ENCODE measurements at regions not wholly inside any gene's neighbourhood (a gene's known extent, or its start where the extent isn't known, plus 50 kb on each side); places are given as distances from the start of the nearest gene placed in this dataset.

- no peak overlapping the region for H3K4me3 ChIP-seq
- DNase-seq (ENCODE audit: low spot score in 2 of 2): no peak
- H3K9me3 ChIP-seq: no peaks in the 10 kb centered on the region
- WGBS: 51% methylated on average over 4 of the region's 4 CpGs
- TF ChIP-seq POLR2AphosphoS5 (IDR thresholded peaks at IDR 0.05) (no peak), POLR2A (IDR thresholded peaks at IDR 0.05) (no peak), CTCF (IDR thresholded peaks at IDR 0.05) (no peak), EP300 (IDR thresholded peaks at IDR 0.05) (no peak)
- no peaks in the 10 kb centered on the region for H3K36me3 ChIP-seq
- no peaks in the 10 kb centered on the region for H3K27me3 ChIP-seq
- no peaks in the 10 kb centered on the region for H3K4me1 ChIP-seq
- H3K27ac ChIP-seq: no peak overlapping the region
Observed at GRCh38 chr11:127454856-127455255, 454.3 kb upstream of the KIRREL3 start.

- 87% methylated on average over 5 of the region's 5 CpGs for WGBS
- Histone ChIP-seq H3K27ac (no peak overlapping the region), H3K36me3 (no peaks in the 10 kb centered on the region), H3K4me3 (no peak overlapping the region), H3K27me3 (no peaks in the 10 kb centered on the region), H3K4me1 (no peaks in the 10 kb centered on the region), H3K9me3 (no peaks in the 10 kb centered on the region)
- TF ChIP-seq CTCF (IDR thresholded peaks at IDR 0.05) (no peak), POLR2A (IDR thresholded peaks at IDR 0.05) (no peak), POLR2AphosphoS5 (IDR thresholded peaks at IDR 0.05) (no peak)
- DNase-seq (ENCODE audit: low spot score in 2 of 2): no peak
Observed at GRCh38 chr11:127452533-127452932, 452.0 kb upstream of the KIRREL3 start.

GRCh38 chr11:127451861-127452260 lies 451.3 kb upstream of the KIRREL3 start:
- Histone ChIP-seq H3K4me3 (no peak overlapping the region), H3K36me3 (no peaks in the 10 kb centered on the region), H3K9me3 (no peaks in the 10 kb centered on the region), H3K4me1 (no peaks in the 10 kb centered on the region), H3K27me3 (no peaks in the 10 kb centered on the region), H3K27ac (no peak overlapping the region)
- TF ChIP-seq CTCF (IDR thresholded peaks at IDR 0.05): no peak
- no peak for TF ChIP-seq POLR2AphosphoS5 (IDR thresholded peaks at IDR 0.05)
- no peak for TF ChIP-seq POLR2A (IDR thresholded peaks at IDR 0.05)
- no peak for DNase-seq (ENCODE audit: low spot score in 2 of 2)
- 70% methylated on average over 8 of the region's 9 CpGs for whole genome bisulfite sequencing

- no peak for TF ChIP-seq POLR2A (IDR thresholded peaks at IDR 0.05)
- TF ChIP-seq POLR2AphosphoS5 (IDR thresholded peaks at IDR 0.05): no peak
- TF ChIP-seq EP300 (IDR thresholded peaks at IDR 0.05): no peak
- no peak for TF ChIP-seq CTCF (IDR thresholded peaks at IDR 0.05)
- Histone ChIP-seq H3K27me3 (no peaks in the 10 kb centered on the region), H3K4me1 (no peaks in the 10 kb centered on the region), H3K4me3 (no peak overlapping the region), H3K9me3 (no peaks in the 10 kb centered on the region), H3K27ac (no peak overlapping the region), H3K36me3 (no peaks in the 10 kb centered on the region)
- WGBS: 79% methylated on average over 10 of the region's 10 CpGs
- DNase-seq (ENCODE audit: low spot score in 2 of 2): no peak
Observed at GRCh38 chr11:127448101-127448500, 447.5 kb upstream of the KIRREL3 start.

- no peaks in the 10 kb centered on the region for H3K36me3 ChIP-seq
- no peaks in the 10 kb centered on the region for H3K4me1 ChIP-seq
- no peak overlapping the region for H3K27ac ChIP-seq
- H3K9me3 ChIP-seq: no peaks in the 10 kb centered on the region
- no peak for DNase-seq (ENCODE audit: low spot score in 2 of 2)
- no peaks in the 10 kb centered on the region for H3K27me3 ChIP-seq
- no peak overlapping the region for H3K4me3 ChIP-seq
- TF ChIP-seq CTCF (IDR thresholded peaks at IDR 0.05) (no peak), POLR2A (IDR thresholded peaks at IDR 0.05) (no peak), EP300 (IDR thresholded peaks at IDR 0.05) (no peak), POLR2AphosphoS5 (IDR thresholded peaks at IDR 0.05) (no peak)
- 67% methylated on average over 4 of the region's 4 CpGs for WGBS
Observed at GRCh38 chr11:127445476-127445875, 444.9 kb upstream of the KIRREL3 start.

All from suprapubic skin (tissue), 4 donors.